Neutrophil (primary cell): ENCODE measurements at regions not wholly inside any gene's neighbourhood (a gene's known extent, or its start where the extent isn't known, plus 50 kb on each side); places are given as distances from the start of the nearest gene placed in this dataset.

ENCODE experiments used
- H3K27ac ChIP-seq: fragments of 200-600 bp; sonication (generic); 2 replicates; pipeline ENCODE4 v1.5.1; 2016; ENCODE audit warnings: mild to moderate bottlenecking, moderate library complexity
- H3K27me3 ChIP-seq: fragments of 200-600 bp; sonication (generic); 2 replicates; pipeline ENCODE4 v1.6.0; 2016; ENCODE audit warnings: mild to moderate bottlenecking
- H3K36me3 ChIP-seq: fragments of 200-600 bp; sonication (generic); 2 replicates; pipeline ENCODE4 v1.5.1; 2017
- H3K4me1 ChIP-seq, 2 experiments: fragments of 200-600 bp in 1 of 2; sonication (generic) in 1 of 2; 1 replicate in 1 of 2; 2 replicates in 1 of 2; pipeline versions ENCODE4 v1.5.1 to v1.6.1; 2013 to 2016; ENCODE audit warnings: low read depth in 1 of 2, low read length in 1 of 2, mild to moderate bottlenecking in 1 of 2, moderate library complexity in 1 of 2; ENCODE audit not compliant: control insufficient read depth in 1 of 2, insufficient read depth in 1 of 2
- H3K4me3 ChIP-seq, 2 experiments: fragments of 200-600 bp in 1 of 2; sonication (generic) in 1 of 2; 1 replicate in 1 of 2; 2 replicates in 1 of 2; pipeline ENCODE4 v1.5.1; 2013 to 2016; ENCODE audit warnings: low read depth in 1 of 2, low read length in 1 of 2, mild to moderate bottlenecking in 1 of 2, moderate library complexity in 1 of 2
- H3K9me3 ChIP-seq: fragments of 200-600 bp; sonication (generic); 2 replicates; pipeline ENCODE4 v1.5.1; 2016
- CTCF ChIP-seq: fragments of 200-600 bp; sonication (generic); IDR thresholded peaks from 2 replicates; pipeline ENCODE4 v1.5.1; 2016; ENCODE audit warnings: antibody characterized with exemption

- H3K9me3 ChIP-seq: no peaks in the 10 kb centered on the region
- H3K4me1 ChIP-seq: no peaks in the 10 kb centered on the region
- H3K36me3 ChIP-seq: no peaks in the 10 kb centered on the region
- no peak overlapping the region for H3K27ac ChIP-seq
- TF ChIP-seq CTCF: no peak
- no peak overlapping the region for H3K4me3 ChIP-seq
- H3K27me3 ChIP-seq: peaks cover 27% of the 10 kb centered on the region
Observed at GRCh38 chr1:143619851-143620250, 351.9 kb downstream of the FAM72C start.

- Histone ChIP-seq H3K9me3 (no peaks in the 10 kb centered on the region), H3K36me3 (no peaks in the 10 kb centered on the region), H3K4me3 (no peak overlapping the region), H3K27ac (no peak overlapping the region), H3K27me3 (peaks cover 18% of the 10 kb centered on the region), H3K4me1 (no peaks in the 10 kb centered on the region)
- TF ChIP-seq CTCF: no peak
Observed at GRCh38 chr1:143611159-143611558, 360.6 kb downstream of the FAM72C start.

- Histone ChIP-seq H3K36me3 (no peaks in the 10 kb centered on the region), H3K27ac (no peak overlapping the region), H3K27me3 (peaks cover 18% of the 10 kb centered on the region), H3K9me3 (no peaks in the 10 kb centered on the region), H3K4me3 (no peak overlapping the region), H3K4me1 (no peaks in the 10 kb centered on the region)
- no peak for TF ChIP-seq CTCF
Observed at GRCh38 chr1:143610196-143610595, 361.6 kb downstream of the FAM72C start.

- no peaks in the 10 kb centered on the region for H3K4me1 ChIP-seq
- H3K36me3 ChIP-seq: no peaks in the 10 kb centered on the region
Observed at GRCh38 chr1:143604887-143605286, 366.9 kb downstream of the FAM72C start.

GRCh38 chr1:143584508-143584907, 387.3 kb downstream of the FAM72C start:
- no peaks in the 10 kb centered on the region for H3K4me1 ChIP-seq

More at GRCh38 chr1:143604887-143605286, 366.9 kb downstream of the FAM72C start:
- no peaks in the 10 kb centered on the region for H3K9me3 ChIP-seq
- no peak for TF ChIP-seq CTCF
- H3K27ac ChIP-seq: no peak overlapping the region
- H3K4me3 ChIP-seq: no peak overlapping the region
- no peaks in the 10 kb centered on the region for H3K27me3 ChIP-seq

More at GRCh38 chr1:143584508-143584907, 387.3 kb downstream of the FAM72C start:
- no peaks in the 10 kb centered on the region for H3K36me3 ChIP-seq
- H3K27me3 ChIP-seq: no peaks in the 10 kb centered on the region
- no peak for TF ChIP-seq CTCF
- H3K9me3 ChIP-seq: no peaks in the 10 kb centered on the region
- no peak overlapping the region for H3K27ac ChIP-seq
- no peak overlapping the region for H3K4me3 ChIP-seq
